ENCODE measurements at regions not wholly inside any gene's neighbourhood (a gene's known extent, or its start where the extent isn't known, plus 50 kb on each side); places are given as distances from the start of the nearest gene placed in this dataset.

DNA sequence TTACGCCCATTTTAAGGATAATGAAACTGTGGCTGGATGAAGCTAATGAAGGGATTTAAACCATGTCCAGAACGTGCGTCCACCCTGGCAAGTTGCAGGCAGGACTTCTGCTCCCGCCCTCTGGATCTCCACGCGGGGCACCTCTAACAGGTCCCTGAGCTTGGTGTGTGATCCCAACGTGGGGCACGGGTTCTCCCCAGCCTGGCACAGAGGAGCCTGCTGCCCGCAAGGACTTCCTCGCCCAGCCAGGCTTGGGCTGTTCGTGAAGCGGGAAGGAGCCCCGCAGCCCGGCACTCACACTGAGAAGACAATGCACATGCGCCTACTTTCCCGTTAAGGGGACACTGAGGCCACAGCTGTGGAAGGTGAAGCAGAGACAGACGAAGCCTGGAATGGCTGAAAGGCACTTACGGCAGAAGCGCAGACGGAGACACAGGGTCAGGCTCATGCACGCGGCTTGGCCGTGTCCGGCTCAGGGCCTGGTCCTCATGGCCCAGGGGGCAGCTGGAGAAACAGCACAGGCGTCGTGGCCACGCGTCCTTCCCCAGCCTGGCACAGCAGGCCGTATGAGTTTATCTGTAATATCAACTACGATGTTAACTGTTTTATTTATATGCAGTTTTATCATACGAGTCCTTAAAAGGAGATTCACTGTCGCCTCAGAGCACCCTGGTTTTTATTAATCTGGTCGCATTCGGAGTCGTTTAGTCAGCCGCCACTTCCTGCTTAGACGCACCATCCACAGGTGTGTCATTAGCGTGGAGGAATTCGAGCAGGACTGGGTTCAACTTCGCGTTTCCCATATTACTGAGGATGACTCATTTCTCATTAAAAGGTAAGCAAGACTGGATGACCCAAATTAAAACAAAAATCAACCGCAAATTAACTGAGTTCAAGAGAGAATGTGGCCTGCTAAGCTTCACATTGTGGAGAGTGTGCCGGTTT, 835.9 kb downstream of the GALR1 start:
- TF ChIP-seq, protein P1, sequence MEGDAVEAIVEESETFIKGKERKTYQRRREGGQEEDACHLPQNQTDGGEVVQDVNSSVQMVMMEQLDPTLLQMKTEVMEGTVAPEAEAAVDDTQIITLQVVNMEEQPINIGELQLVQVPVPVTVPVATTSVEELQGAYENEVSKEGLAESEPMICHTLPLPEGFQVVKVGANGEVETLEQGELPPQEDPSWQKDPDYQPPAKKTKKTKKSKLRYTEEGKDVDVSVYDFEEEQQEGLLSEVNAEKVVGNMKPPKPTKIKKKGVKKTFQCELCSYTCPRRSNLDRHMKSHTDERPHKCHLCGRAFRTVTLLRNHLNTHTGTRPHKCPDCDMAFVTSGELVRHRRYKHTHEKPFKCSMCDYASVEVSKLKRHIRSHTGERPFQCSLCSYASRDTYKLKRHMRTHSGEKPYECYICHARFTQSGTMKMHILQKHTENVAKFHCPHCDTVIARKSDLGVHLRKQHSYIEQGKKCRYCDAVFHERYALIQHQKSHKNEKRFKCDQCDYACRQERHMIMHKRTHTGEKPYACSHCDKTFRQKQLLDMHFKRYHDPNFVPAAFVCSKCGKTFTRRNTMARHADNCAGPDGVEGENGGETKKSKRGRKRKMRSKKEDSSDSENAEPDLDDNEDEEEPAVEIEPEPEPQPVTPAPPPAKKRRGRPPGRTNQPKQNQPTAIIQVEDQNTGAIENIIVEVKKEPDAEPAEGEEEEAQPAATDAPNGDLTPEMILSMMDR (IDR thresholded peaks at IDR 0.05; ENCODE audit: low read depth, low read length, poor library complexity, severe bottlenecking), result no peak
- TF ChIP-seq EZH2phosphoT487 (IDR thresholded peaks at IDR 0.05; ENCODE audit: borderline replicate concordance, low read length), result no peak
